ENCODE measurements at regions not wholly inside any gene's neighbourhood (a gene's known extent, or its start where the extent isn't known, plus 50 kb on each side); places are given as distances from the start of the nearest gene placed in this dataset.

DNA sequence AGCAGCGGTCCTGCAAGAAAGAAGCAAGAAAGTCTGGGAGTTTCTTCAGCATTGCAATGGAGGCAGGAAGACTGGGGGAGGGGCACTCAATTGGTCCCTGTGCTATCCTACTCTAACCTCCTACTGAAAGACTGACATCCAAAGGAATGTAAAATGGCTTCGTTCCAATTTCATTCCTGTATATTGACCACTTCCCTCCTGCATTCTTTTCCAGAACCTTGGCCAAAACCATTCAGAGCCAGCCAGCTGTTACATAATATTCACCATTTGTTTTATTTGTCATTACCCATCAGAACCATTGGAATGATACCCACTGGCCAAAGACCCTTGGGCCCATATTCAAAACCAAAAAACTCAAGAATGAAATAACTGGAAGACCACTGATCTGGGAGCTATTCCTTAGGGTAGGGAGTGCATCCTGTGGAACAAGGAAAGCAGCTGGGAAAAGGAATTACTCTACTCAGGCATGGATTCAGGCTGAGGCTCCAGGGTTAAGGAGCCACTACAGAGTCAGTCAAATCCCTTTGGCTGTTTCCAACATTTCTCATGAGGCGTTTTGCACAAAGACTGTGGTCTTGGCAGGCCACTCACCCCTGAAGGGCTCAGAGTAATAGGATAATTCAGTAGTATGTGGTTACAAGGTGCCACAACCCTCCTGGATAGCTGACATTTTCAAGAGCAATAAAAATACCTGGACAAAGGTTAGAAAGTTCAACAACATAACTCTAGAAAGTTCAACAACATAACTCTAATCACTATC is 148.7 kb upstream of the SLC1A3 start:
- TF ChIP-seq POLR2A (IDR thresholded peaks at IDR 0.05; ENCODE audit: low read length) (no peak), GATA1 (IDR thresholded peaks at IDR 0.05; ENCODE audit: low read depth, low read length) (no peak)
